GM12878 (cell line): ENCODE measurements at regions not wholly inside any gene's neighbourhood (a gene's known extent, or its start where the extent isn't known, plus 50 kb on each side); places are given as distances from the start of the nearest gene placed in this dataset.

Experiments used
- ATAC-seq: fragments of 200-7000 bp; cut with Tn5 transposase; 3 replicates; pipeline ENCODE4 v1.9.1; 2020; ENCODE audit warnings: mild to moderate bottlenecking, moderate library complexity
- BruUV-seq: library from RNA; stranded (reverse); fragments of 400-500 nt; replicated peaks from 2 replicates; lab custom pipeline; 2021; lab: Mats Ljungman, UMichigan
- CTCF ChIA-PET: fragments of 300-600 bp; sonication (Branson Sonifier 250); formaldehyde crosslinking; extraction: SDS; loops from one replicate; lab custom pipeline; 2021; ENCODE audit warnings: inconsistent platforms; lab: Yijun Ruan, JAX
- POLR2A ChIA-PET: fragments of 350-600 bp; formaldehyde crosslinking; extraction: SDS; loops from one replicate; lab custom pipeline; 2021; ENCODE audit warnings: inconsistent platforms; lab: Charles Lee
- RAD21 ChIA-PET: fragments of 300-600 bp; sonication (Branson Sonifier 250); formaldehyde crosslinking; loops from one replicate; lab custom pipeline; 2023; ENCODE audit warnings: antibody characterized with exemption; ENCODE audit not compliant: unreplicated experiment; lab: Charles Lee
- SMC1A ChIA-PET: fragments of 300-600 bp; sonication (Branson Sonifier 250); formaldehyde crosslinking; loops from one replicate; lab custom pipeline; 2023; ENCODE audit not compliant: unreplicated experiment, uncharacterized antibody; lab: Charles Lee
- DNase-seq: peaks from one replicate; pipeline ENCODE4 v3.0.0-alpha.2; 2011; ENCODE audit warnings: low read depth, low spot score
- FAIRE-seq: peaks from 3 replicates; lab custom pipeline; 2011; peaks lifted over from hg19 to GRCh38; lab: Jason Lieb, UNC
- H2AFZ ChIP-seq: 2 replicates; pipeline ENCODE4 v1.6.0; 2011; ENCODE audit warnings: low read depth, low read length, control low read depth; ENCODE audit not compliant: control insufficient read depth
- H3K27ac ChIP-seq: 2 replicates; pipeline ENCODE4 v1.5.1; 2011; ENCODE audit warnings: control low read depth; ENCODE audit not compliant: control insufficient read depth, insufficient read depth
- H3K27me3 ChIP-seq, 2 experiments: replicated peaks in 1 of 2; 2 replicates each; pipeline versions ENCODE4 v1.6.0 to v1.6.1; 2011; ENCODE audit warnings: low read length in 1 of 2; ENCODE audit not compliant: control insufficient read depth in 2 of 2, insufficient read depth in 2 of 2
- H3K36me3 ChIP-seq, 2 experiments: 2 replicates each; pipeline ENCODE4 v1.5.1; 2011; ENCODE audit warnings: low read length in 1 of 2; ENCODE audit not compliant: control insufficient read depth in 2 of 2, insufficient read depth in 2 of 2
- H3K4me1 ChIP-seq: 2 replicates; pipeline ENCODE4 v1.6.1; 2011; ENCODE audit warnings: mild to moderate bottlenecking, low read length, moderate library complexity, mixed read lengths; ENCODE audit not compliant: control insufficient read depth, insufficient read depth
- H3K4me2 ChIP-seq: 2 replicates; pipeline ENCODE4 v1.6.0; 2011; ENCODE audit warnings: control low read depth; ENCODE audit not compliant: control insufficient read depth, insufficient read depth
- H3K4me3 ChIP-seq: fragments of 200-600 bp; sonication (generic); 2 replicates; pipeline ENCODE4 v1.5.1; 2016
- H3K79me2 ChIP-seq: 2 replicates; pipeline ENCODE4 v1.6.0; 2011; ENCODE audit warnings: low read length; ENCODE audit not compliant: control insufficient read depth, insufficient read depth
- H3K9ac ChIP-seq: 2 replicates; pipeline ENCODE4 v1.8.0; 2011; ENCODE audit warnings: low read length, control low read depth, mixed read lengths; ENCODE audit not compliant: control insufficient read depth, insufficient read depth
- H3K9me3 ChIP-seq: replicated peaks from 3 replicates; pipeline ENCODE4 v1.5.1; 2011; ENCODE audit warnings: mild to moderate bottlenecking, low read length; ENCODE audit not compliant: control insufficient read depth, insufficient read depth
- H4K20me1 ChIP-seq: 2 replicates; pipeline ENCODE4 v1.6.0; 2011; ENCODE audit not compliant: control insufficient read depth, insufficient read depth
- CBX5 ChIP-seq: sonication (generic); IDR thresholded peaks from 2 replicates; pipeline ENCODE4 v1.6.1; 2016; ENCODE audit warnings: low read depth, moderate library complexity, mild to moderate bottlenecking, inconsistent platforms
- CUX1 ChIP-seq: IDR thresholded peaks from 2 replicates; pipeline ENCODE4 v1.6.1; 2012; ENCODE audit warnings: improper control_type of control experiment, low read depth, low read length; ENCODE audit not compliant: insufficient replicate concordance
- FOS ChIP-seq: IDR thresholded peaks from 3 replicates; pipeline ENCODE4 v1.6.1; 2011; ENCODE audit warnings: borderline replicate concordance; ENCODE audit not compliant: insufficient read length; ENCODE audit errors: extremely low read depth
- JUNB ChIP-seq: IDR thresholded peaks from 2 replicates; pipeline ENCODE4 v1.6.1; 2016; ENCODE audit warnings: antibody characterized with exemption, mild to moderate bottlenecking
- KLF5 ChIP-seq: fragments of 450-650 bp; IDR thresholded peaks from 2 replicates; pipeline ENCODE4 v1.6.1; 2014; ENCODE audit warnings: mild to moderate bottlenecking; ENCODE audit not compliant: partially characterized antibody
- MEF2A ChIP-seq: IDR thresholded peaks from 2 replicates; pipeline ENCODE4 v1.6.1; 2011; ENCODE audit warnings: low read depth, mild to moderate bottlenecking, low read length, moderate library complexity; ENCODE audit not compliant: insufficient read depth
- MEF2B ChIP-seq: fragments of 450-650 bp; IDR thresholded peaks from 2 replicates; pipeline ENCODE4 v1.6.1; 2018; ENCODE audit warnings: mild to moderate bottlenecking, moderate library complexity; ENCODE audit not compliant: partially characterized antibody, poor library complexity, severe bottlenecking
- SKIL ChIP-seq: fragments of 450-650 bp; IDR thresholded peaks from 2 replicates; pipeline ENCODE4 v1.6.1; 2017; ENCODE audit warnings: mild to moderate bottlenecking, low read depth, inconsistent platforms; ENCODE audit not compliant: poor library complexity, severe bottlenecking
- SP1 ChIP-seq: IDR thresholded peaks from one replicate; pipeline ENCODE4 v1.6.1; 2011; ENCODE audit warnings: low read depth, low read length
- WGBS: methylation state at CpG from one replicate; pipeline ENCODE4 v1.1.6; 2016; ENCODE audit warnings: low lambda C conversion rate; ENCODE audit not compliant: insufficient replicate concordance, insufficient coverage; ENCODE audit errors: missing lambda C conversion rate; 5-methylcytosine and 5-hydroxymethylcytosine counted together
- in situ Hi-C: fragments of 300-500 bp; cut with MboI; formaldehyde crosslinking; loops from 9 replicates; pipeline ENCODE4 v1.14.3; 2018; ENCODE audit warnings: mixed read lengths
- intact Hi-C: fragments of 100-400 bp; cut with micrococcal nuclease; formaldehyde crosslinking; loops from one replicate; pipeline ENCODE4 v1.14.2; 2022; ENCODE audit not compliant: unreplicated experiment

- WGBS: 39% methylated on average over 15 of the region's 15 CpGs
- H3K27ac ChIP-seq: no peak overlapping the region
- ATAC-seq: no peak
- H3K9ac ChIP-seq: no peak overlapping the region
- RAD21 ChIA-PET: no interaction called here
- SMC1A ChIA-PET: no interaction called here
- no peaks in the 10 kb centered on the region for H3K36me3 ChIP-seq
- no peak for TF ChIP-seq JUNB
- TF ChIP-seq SKIL: no peak
- TF ChIP-seq SP1: no peak
- TF ChIP-seq MEF2A: no peak
- no peak for TF ChIP-seq CBX5
- no peak for TF ChIP-seq CUX1
- no peak for TF ChIP-seq KLF5
- TF ChIP-seq MEF2B: no peak
- TF ChIP-seq FOS: no peak
- TF ChIP-seq, all 136 proteins: peak for 0
- H2AFZ ChIP-seq: no peak overlapping the region
- no peaks in the 10 kb centered on the region for H3K9me3 ChIP-seq
- FAIRE-seq (no peak), DNase-seq (no peak)
- no peaks in the 10 kb centered on the region for H4K20me1 ChIP-seq
- no peaks in the 10 kb centered on the region for H3K79me2 ChIP-seq
- ChIA-PET CTCF (interaction anchor here (1.0 kb wide), 1 partner anchor 22 kb away, joined by 3 read pairs; no protein-coding TSS in a partner anchor), POLR2A (no interaction called here)
- in situ Hi-C loops (no loop called here), intact Hi-C loops (no loop called here)
- H3K4me3 ChIP-seq: no peak overlapping the region
- H3K4me1 ChIP-seq: no peaks in the 10 kb centered on the region
- no peaks in the 10 kb centered on the region; a peak in 1 of 4 replicates for H3K27me3 ChIP-seq
- no TSS peak for BruUV-seq
- H3K4me2 ChIP-seq: no peak overlapping the region
These were observed 1798.0 kb downstream of the EFNA5 start for GRCh38 chr5:105872569-105873270.
